HG03139 (cell line): ENCODE measurements at regions not wholly inside any gene's neighbourhood (a gene's known extent, or its start where the extent isn't known, plus 50 kb on each side); places are given as distances from the start of the nearest gene placed in this dataset.

Source experiments
- ATAC-seq: cut with Tn5 transposase; IDR thresholded peaks from one replicate; pipeline ENCODE4 v1.9.1; 2021; ENCODE audit not compliant: unreplicated experiment

- no peak for ATAC-seq
These were observed 236.4 kb downstream of the BUD13 start for GRCh38 chr11:116536416-116536815.

GRCh38 chr11:116535994-116536393 lies 236.8 kb downstream of the BUD13 start:
- no peak for ATAC-seq

DNA sequence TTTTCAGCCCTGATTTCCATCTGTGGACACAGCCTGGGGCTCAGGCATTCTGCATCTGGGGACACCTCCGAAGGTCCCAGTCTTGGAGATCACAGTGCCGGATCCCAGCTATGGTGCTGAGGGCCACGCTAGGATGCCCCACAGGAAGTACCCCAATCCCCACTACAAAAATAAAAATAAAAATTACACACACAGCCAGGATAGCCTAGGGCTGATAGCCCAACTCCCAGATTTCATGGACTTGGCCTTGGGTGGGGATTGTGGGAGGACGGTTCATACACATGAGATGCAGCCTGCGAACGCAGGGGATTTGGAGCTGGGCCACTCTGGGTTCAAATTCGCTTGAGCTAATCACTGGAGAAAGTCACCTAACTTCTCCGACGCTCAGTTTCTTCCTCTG lies 237.7 kb downstream of the BUD13 start:
- ATAC-seq, result no peak

DNA sequence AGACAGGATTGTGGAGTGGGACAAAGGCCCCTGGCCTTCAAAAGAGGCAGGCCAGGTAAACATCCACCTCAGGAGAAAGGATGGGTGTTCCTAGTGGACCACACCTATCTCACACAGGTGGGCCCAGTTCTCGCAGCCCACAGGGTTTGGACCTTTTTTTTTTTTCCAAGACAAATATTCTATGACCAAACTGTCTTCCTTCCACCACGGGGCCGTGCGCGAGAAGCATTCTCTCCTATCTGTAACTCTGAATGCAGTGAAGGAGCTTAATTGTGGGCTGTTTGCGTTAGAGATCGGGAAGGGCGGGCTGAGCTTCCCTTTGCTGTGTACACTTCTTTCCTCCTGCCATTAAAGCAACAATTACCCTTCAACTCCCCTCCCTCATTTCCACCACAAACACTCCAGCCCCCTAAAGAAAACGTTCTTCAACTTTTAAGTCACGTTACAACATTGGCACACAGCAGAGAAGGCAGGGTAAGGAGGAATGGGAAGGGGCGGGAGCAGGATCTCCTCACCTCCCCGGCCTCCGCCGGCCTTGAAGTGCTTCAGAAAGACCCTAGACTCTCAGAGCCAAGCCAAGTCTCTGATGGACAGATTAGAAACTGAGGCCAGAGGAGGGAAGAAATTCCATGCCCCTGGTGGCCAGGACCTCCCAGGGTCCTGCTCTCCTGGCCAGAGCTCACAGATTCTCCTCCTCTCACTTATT lies 238.4 kb downstream of the BUD13 start:
- ATAC-seq, result no peak

DNA sequence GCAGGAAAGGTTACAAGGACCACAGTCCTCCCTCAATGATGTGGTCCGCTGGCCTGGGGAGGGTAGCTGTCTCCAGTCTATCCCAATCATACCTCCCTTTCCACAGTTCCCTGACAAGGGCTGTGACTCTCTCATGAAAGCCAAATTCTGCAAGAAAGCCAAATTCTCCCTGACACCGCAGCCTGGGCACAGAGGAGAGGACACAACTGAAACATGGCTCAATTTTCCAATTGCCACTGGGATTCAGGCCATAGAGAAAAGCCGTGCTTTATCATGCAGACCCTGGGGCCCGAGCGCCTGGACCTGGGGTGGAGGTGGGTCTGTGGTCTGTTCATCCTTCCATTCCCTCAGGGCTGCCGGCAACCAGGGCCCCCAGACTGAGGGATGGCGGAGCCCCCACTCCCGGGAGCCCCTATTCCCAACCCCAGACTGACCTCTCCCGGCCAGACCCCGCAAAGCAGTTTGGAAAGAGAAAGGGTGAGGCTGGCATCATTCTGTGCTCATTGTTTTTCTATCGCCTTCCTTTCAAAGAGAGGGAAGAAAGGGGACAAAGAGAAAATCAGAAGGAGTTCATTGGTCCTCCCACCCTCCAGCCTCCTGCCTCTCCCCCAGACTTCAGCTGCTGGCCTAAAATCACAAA lies 239.5 kb downstream of the BUD13 start:
- ATAC-seq, result no peak

GRCh38 chr11:116532066-116532465 lies 240.7 kb downstream of the BUD13 start:
- ATAC-seq, result no peak

- ATAC-seq, result no peak
These were observed 242.1 kb downstream of the BUD13 start for GRCh38 chr11:116530705-116531104.

DNA sequence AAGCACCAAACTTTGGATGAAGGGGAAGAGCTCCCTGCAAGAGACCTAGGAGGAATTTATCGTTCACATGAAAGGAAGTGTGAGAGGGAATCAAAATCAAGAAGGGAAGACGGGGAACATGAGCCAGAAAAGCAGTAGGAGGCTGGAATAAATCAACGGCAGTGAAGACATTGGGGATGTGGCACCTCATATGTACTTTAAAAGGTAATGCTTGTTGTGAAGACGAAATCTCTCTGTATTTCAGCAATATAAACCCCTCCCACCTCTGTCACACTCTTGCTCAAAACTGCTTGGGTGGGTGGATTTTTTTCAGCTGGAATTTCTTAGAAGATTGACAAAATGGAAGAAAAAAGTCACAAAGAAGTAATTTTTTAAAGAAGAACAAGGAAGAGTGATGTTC lies 243.5 kb downstream of the BUD13 start:
- no peak for ATAC-seq

GRCh38 chr11:116527180-116527991 lies 245.4 kb downstream of the BUD13 start:
- no peak for ATAC-seq

DNA sequence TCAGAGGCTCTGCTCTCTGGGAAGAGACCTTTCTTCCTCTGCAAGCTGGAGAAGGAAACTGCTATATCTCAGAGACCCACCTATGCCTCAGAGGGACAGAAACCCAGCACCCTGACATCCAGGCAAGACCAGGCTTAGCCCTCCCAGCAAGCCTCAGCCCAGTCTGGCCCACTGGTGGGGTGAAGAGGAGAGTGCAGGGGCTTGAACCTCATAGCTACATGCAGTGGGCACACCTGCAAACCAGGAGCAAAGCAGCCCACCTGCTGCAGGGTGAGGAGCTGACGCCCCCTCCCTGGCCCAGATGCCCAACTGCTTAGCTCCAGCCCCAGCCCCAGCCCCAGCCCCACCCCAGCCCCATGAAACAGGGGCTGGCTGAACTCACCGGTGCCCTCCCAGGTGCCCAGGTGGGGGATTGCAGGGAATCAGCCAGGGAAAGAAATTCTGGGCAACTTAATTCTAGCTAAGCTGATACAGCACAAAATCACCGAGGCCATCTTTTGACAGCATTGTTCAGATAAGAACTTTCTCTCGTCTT lies 246.8 kb downstream of the BUD13 start:
- ATAC-seq, result no peak

DNA sequence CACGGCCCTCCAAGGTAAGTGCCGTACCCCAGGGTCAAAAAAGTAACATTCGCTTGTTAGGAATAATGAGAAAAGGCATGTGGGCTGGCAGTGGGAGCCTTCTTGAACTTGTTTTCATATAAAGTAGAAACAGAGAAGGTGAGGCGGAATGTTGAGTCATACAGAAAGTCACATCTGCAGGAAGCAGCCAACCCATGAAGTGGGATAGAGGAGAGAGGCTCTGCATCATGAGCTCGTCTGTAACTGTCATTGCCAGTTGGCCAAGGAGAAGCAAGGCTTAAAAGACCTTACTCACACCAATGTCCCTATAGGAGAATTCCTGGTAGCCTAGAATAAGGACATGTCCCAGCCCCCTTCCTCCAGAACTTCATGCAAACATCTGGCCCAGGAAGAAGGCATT lies 253.3 kb downstream of the BUD13 start:
- no peak for ATAC-seq

- ATAC-seq, result no peak
These were observed 254.6 kb downstream of the BUD13 start for GRCh38 chr11:116518141-116518540.

DNA sequence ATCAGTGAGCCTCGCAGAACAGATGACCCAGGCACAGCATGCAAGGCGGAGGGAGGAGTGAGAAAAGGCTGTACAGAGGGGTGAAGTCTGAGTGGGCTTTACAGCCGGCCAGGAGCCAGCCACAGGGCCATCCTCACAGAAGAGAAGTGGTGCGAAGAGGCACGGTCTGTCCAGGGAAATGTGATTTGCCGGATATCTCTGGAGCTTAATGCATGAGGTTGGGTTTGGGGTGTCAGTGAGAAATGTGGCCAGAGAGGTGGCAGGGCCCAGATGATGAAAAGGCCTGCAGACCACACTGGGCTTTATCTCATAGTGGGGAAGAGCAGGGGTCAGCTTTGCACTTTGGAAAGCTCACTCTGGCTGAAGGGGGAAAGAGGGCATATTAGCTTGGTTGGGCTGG lies 255.2 kb downstream of the BUD13 start:
- no peak for ATAC-seq

DNA sequence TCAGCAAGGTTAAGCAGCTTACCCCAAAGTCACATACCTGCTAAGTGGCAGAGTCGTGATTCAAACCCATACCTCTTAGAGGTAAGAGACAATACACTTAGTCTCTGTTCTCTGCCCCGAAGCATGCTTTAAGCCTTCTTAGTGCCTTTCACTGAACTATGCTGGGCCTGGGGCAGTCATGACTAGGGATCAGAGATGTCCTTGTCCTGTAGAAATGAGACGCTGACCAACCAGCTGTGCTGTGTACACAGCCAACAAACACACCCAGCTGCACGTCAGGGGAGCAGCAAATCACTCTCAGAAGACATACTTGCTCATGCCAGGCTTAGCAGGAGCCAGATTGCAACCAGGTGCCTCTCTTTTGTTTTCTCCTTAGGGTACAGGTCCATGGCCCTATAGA lies 255.7 kb downstream of the BUD13 start:
- no peak for ATAC-seq

DNA sequence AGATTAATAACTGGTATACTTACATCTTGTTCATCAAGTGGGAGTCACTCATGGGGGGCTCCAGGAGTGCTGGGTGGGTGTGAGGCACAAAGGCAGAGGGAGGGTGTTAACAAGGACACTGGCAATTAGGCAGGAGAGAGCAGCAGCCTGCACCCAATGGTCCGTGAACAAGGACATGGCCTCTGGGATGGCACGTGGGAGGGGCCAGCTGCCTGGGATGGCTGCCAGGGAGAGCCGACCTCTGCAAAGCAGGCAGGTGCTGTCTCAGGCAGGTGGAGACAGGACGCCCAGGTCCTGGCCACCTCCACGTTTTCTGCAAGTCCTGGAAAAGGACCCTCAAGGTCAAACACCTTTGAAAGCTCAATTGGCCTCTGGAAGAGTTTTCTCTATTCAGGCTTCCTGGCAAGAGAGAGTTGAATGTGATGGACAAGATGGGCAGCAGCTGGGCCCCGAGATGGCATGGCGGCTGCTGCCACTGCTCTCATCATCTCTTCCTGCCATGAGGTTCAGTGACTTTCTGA lies 257.1 kb downstream of the BUD13 start:
- ATAC-seq, result no peak

DNA sequence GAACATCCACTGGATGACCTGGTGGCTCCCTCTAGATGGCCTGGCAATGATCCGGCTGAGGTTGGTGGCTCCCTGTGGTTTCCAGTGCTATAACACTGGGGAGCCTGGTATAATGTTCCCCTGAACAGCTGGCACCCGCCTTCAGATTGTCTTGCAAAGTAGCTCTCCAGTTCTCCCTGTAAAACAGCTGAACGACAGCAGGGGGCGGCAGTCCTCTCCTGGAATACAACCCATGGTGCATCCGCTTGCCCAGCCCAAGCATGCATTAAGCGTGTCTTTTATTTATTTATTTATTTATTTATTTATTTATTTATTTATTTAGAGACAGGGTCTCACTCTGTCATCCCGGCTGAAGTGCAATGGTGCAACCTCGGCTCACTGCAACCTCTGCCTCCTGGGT lies 258.9 kb downstream of the BUD13 start:
- no peak for ATAC-seq

DNA sequence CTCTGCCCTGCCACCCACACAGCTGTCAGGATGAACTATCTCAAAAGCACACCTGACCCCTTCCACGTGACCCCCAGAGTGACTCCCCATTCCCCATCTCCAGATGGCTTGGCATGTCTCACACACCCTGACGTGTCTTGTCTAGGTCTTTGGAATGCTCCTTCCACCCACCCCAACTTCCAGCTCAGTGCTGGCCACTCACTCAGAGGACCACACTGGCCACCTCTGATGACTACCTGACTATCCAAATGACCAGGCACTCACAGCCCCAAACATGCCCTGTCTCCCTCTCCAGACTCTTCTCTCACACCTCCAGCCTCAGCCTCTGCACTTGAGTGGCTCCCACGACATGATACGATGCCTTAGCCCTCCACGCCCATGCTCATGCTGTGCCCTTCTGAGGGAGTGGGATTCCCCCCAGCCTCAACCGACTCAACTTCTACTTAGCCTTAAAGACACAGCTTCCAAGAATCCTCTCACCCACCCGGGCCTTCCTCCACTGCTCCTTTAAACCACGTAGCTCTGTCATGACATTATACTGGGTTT lies 259.4 kb downstream of the BUD13 start:
- no peak for ATAC-seq

DNA sequence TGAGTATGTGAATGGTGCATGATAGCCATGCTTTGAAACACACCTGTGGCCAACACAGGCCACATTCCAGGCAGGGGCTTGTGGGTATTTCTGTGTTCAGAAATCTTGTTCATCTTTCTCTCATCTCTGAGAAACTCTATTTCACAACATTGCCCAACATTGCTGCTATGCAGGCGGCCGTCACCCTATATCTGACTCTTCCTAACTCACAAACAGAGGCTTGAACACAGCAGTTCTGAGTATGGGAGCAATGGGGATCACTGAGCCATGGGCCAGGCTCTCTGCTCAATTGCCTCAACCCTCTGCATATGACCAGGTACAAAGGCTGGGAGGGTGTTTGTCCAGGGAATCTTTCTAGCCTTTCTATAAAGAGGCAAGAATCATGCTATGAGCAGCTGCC lies 259.9 kb downstream of the BUD13 start:
- ATAC-seq, result no peak

DNA sequence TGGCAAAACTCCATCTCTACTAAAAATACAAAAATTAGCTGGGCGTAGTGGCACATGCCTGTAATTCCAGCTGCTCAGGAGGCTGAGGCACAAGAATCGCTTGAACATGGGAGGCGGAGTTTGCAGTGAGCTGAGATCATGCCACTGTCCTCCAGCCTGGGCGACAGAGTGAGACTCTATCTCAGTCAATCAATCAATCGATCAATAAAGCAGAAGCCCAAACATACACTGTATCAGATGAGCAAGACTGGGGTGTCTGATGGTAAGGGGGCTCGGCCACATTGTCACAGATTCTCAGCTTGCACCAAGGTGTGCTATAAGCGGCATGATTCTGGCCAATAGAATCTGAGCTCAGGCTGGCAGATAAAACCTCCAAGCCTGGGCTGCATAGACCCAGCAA lies 261.1 kb downstream of the BUD13 start:
- no peak for ATAC-seq

DNA sequence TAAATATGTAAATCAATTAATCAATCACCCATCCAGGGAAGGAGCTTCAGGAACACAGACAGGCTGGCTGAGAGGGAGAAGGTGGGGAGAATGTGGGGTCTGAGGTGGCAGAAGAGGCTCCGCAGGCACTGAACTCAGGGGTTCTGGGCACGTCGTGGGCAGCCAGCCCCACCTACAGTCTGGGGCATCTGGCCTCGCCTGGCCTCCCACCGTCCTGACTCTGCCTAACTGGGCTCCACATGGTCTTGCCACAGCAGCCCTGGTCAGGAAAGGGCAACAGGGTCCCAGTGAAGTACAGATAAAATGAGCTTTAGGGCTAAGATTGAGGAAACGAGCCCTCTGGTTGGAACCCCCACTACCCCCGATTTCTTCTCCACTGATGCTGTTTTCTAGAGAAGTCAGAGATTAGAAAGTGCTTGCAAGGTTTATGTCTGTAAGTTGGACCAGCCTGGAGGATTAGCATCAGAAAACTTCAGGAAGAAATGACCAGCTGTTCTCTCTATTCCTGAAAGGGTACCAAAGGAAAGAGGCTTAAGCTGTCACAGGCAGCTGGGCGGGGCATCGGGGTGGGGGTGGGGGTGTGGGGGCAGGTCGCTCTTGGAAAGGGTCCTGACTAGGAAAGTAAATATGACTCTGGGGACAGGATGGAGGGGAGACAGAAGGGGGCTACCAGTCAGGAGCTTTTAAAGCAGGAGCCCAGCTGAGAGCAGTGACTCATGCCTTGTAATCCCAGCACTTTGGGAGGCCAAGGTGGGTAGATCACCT lies 261.7 kb downstream of the BUD13 start:
- ATAC-seq, result no peak

DNA sequence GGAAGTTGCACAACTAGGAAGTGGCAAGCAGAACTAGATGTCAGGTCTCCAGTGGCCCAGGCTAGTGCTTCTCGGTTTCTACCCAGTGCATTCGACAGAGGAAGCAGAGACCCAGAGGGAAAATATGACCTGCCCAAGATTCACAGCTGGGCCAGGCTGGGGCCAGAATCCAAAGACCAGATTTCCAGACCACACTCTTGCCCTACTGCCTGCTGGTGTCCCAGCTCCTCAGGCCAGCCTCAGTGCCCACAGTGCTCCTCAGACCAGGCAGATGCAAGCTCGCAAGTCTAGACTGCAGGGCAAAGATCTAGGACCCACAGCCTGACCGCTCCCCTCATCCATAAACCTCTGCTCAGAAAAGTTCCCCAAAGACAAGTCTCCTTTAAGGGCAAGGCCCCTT lies 262.6 kb downstream of the BUD13 start:
- no peak for ATAC-seq
